NCI-H2171 (cell line): ENCODE measurements at regions not wholly inside any gene's neighbourhood (a gene's known extent, or its start where the extent isn't known, plus 50 kb on each side); places are given as distances from the start of the nearest gene placed in this dataset.

Experiments
- DNase-seq: peaks from one replicate; lab custom pipeline; 2025; lab: John Stamatoyannopoulos, UW

- no peak for DNase-seq
Measured at GRCh38 chr5:164392531-164392930, 887.1 kb downstream of the MAT2B start.

- no peak for DNase-seq
Measured at GRCh38 chr5:164394686-164395194, 889.3 kb downstream of the MAT2B start.

- DNase-seq, result no peak
Measured at GRCh38 chr5:164412531-164412930, 907.1 kb downstream of the MAT2B start.

GRCh38 chr5:164420161-164420560, 914.7 kb downstream of the MAT2B start:
- DNase-seq, result no peak

GRCh38 chr5:164422400-164422799, 917.0 kb downstream of the MAT2B start:
- no peak for DNase-seq

- no peak for DNase-seq
Measured at GRCh38 chr5:164431634-164432304, 926.4 kb downstream of the MAT2B start.

GRCh38 chr5:164433106-164433870, 927.9 kb downstream of the MAT2B start:
- no peak for DNase-seq

GRCh38 chr5:164435576-164435975, 930.2 kb downstream of the MAT2B start:
- DNase-seq, result no peak

GRCh38 chr5:164439799-164440198, 934.4 kb downstream of the MAT2B start:
- DNase-seq, result no peak

- DNase-seq, result no peak
Measured at GRCh38 chr5:164449460-164449859, 944.0 kb downstream of the MAT2B start.

GRCh38 chr5:164466033-164466432, 960.6 kb downstream of the MAT2B start:
- DNase-seq, result no peak

GRCh38 chr5:164470312-164470711, 964.9 kb downstream of the MAT2B start:
- DNase-seq, result no peak

- DNase-seq, result no peak
Measured at GRCh38 chr5:164472165-164472564, 966.7 kb downstream of the MAT2B start.

GRCh38 chr5:164475339-164475977, 970.0 kb downstream of the MAT2B start:
- DNase-seq, result no peak

GRCh38 chr5:164481270-164481669, 975.9 kb downstream of the MAT2B start:
- DNase-seq, result no peak

GRCh38 chr5:164482351-164482750, 976.9 kb downstream of the MAT2B start:
- no peak for DNase-seq

- no peak for DNase-seq
Measured at GRCh38 chr5:164484948-164485347, 979.5 kb downstream of the MAT2B start.

GRCh38 chr5:164487939-164488338, 982.5 kb downstream of the MAT2B start:
- no peak for DNase-seq

GRCh38 chr5:164497311-164498064, 992.1 kb downstream of the MAT2B start:
- DNase-seq, result no peak

- DNase-seq, result no peak
Measured at GRCh38 chr5:164498438-164498837, 993.0 kb downstream of the MAT2B start.

- DNase-seq, result no peak
Measured at GRCh38 chr5:164500856-164501255, 995.4 kb downstream of the MAT2B start.

- DNase-seq, result no peak
Measured at GRCh38 chr5:164501344-164501743, 995.9 kb downstream of the MAT2B start.
